GM12892 (cell line): ENCODE measurements at regions not wholly inside any gene's neighbourhood (a gene's known extent, or its start where the extent isn't known, plus 50 kb on each side); places are given as distances from the start of the nearest gene placed in this dataset.

Experiments
- DNase-seq: peaks from one replicate; pipeline ENCODE4 v3.0.0; 2011; ENCODE audit not compliant: insufficient read length
- FAIRE-seq: peaks from 2 replicates; lab custom pipeline; 2011; peaks lifted over from hg19 to GRCh38; lab: Jason Lieb, UNC
- POLR2A ChIP-seq: IDR thresholded peaks from 2 replicates; pipeline ENCODE4 v1.6.1; 2011; ENCODE audit warnings: low read depth, low read length, control low read depth
- POLR2AphosphoS5 ChIP-seq: IDR thresholded peaks from 2 replicates; pipeline ENCODE4 v1.6.1; 2011; ENCODE audit warnings: low read depth, low read length, control low read depth
- TAF1 ChIP-seq: IDR thresholded peaks from 2 replicates; pipeline ENCODE4 v1.6.1; 2011; ENCODE audit warnings: low read depth, mild to moderate bottlenecking, control low read depth, low read length, borderline replicate concordance

DNA sequence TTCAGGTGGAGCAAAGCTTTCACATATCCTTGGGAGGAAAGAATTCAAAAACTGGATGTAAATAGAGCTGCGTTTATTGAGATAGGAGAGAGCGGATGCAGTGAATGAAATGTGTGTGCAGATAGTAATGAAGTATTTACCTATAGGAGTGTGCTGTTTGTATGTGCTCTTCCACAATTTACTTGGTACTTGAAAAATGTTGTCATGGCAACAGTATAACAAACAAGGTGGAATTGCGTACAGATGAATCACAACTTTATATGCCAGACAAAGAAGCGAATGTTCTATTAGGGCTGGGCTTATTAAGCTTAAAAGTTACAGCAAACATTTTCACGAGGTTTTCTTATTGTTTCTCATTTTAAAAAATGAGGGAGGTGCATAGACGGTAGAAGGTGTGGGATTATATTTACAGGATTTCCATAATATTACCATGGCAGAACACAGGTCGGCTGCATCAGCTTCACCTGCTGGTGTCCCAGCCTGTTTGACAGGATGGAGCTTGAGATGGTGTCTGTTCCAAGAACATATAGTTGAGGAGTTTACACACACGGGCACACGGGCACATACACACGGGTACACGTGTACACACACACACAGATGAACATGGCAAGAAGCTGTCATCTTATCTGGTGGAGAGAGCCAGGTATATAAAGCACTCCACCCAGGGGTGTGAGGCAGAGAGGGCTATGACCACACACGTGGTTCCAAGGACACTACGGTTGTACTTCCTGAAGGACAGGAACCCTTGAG is 155.7 kb downstream of the RMI1 start:
- no peak for DNase-seq
- TF ChIP-seq POLR2A, result no peak
- no peak for TF ChIP-seq POLR2AphosphoS5
- TF ChIP-seq TAF1, result no peak
- no peak for FAIRE-seq

DNA sequence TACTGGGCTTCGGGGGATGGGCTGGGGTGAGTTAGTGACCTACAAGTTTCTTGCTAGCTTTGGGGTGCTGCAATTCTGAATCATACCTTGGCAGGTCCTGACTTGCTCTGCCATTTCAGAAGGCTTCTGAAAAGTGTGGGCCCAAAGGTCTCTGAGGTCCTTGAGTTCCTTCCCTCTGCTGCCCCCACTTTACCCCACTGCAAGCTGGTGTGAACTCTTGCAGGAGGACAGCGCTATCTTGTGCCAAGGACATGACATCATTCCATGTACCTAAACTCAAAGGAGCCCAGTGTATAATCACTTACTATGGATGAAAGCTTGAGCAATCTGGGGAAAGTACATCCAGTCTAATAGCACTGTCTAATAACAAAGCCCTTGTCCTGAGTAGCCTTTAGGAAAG is 157.4 kb downstream of the RMI1 start:
- FAIRE-seq, result no peak
- TF ChIP-seq POLR2AphosphoS5, result no peak
- no peak for TF ChIP-seq POLR2A
- no peak for TF ChIP-seq TAF1

DNA sequence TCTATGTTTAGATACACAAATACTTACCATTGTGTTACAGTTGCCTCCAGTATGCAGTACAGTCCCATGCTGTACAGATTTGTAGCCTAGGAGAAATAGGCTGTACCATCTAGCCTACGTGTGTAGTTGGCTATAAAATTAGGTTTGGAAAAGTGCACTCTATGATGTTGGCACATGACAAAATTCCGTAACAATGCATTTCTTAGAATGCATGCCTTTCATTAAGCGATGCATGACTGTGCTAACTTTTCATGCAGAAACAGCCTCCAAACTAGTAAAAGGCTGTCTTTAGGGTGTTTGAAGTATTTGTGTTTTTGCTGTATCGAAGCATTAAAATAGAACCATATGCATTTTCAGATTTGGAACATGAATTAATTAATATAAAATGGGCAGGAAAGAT is 157.9 kb downstream of the RMI1 start:
- FAIRE-seq, result no peak
- DNase-seq, result no peak
- TF ChIP-seq POLR2AphosphoS5, result no peak
- no peak for TF ChIP-seq POLR2A

More for the DNA sequence above, 157.4 kb downstream of the RMI1 start:
- no peak for DNase-seq

DNA sequence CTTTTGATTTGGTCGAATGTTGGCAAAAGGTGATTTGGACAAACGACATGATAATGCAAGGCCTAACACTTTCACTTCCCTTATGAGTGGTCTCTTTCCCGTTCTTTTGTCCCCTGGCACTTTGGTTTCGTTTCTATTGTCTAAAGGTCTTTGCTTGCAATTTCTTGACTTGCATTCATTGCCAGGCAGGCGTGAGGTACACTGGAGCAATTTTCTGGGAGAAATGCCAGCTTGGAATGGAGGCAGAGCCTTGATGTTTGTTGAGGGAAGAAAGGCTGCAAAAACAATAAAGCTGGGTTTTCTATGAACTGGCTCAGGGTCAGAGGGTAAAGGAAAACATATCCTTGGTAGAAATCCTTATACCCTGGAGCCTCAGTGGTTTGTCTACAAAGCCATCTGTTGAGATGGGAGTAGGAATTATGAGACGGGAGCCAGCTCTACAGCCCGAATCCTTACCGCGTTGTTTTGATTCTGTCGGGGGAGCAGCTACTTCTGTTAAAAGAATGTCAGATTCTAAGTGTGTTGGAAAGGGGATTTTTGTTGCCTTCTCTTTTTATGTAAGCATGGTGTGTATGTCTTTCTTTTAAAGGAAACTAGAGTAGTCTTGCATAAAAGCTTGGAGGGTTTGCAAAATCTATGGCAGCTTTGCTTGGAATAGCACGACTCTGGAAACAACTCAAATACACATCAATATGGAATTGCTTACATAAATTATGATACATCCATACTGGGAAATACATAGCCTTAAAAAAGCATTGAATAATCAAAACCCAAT is 158.9 kb downstream of the RMI1 start:
- TF ChIP-seq POLR2A (no peak), TAF1 (no peak), POLR2AphosphoS5 (no peak)
- FAIRE-seq (no peak), DNase-seq (no peak)

DNA sequence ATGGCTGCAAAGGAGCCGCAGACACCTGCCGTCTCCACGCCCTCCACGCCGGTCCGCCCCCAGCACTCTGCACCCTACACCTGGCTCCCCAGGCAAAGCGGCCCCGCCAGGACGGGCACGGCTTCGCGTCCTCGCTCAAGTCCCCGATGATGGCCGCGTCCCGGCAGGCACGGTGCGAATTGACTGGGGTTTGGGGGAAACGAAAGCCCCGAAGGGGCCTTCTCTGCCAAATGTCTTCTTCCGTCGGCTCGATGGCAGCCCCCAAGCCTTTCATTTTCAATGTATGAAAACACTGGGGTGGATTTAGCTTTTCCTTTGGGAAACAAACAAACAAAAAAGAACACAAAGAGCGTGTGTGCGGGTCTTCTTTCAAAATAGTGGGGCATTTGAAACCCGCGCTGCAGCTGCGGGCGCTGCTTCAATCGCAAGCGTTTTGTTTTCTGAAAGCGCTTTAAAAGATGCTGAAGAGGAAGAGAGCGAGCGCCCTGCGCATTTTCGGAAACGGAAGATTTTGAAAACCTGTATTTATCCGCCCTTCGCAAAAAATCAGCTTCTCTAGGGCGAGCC is 160.0 kb downstream of the RMI1 start:
- no peak for FAIRE-seq
- peak; percentile 31 for DNase-seq
- TF ChIP-seq POLR2AphosphoS5, result no peak

GRCh38 chr9:84141741-84142370 is 161.3 kb downstream of the RMI1 start:
- FAIRE-seq (no peak), DNase-seq (no peak)
- TF ChIP-seq POLR2A, result no peak
- TF ChIP-seq TAF1, result no peak
- no peak for TF ChIP-seq POLR2AphosphoS5

DNA sequence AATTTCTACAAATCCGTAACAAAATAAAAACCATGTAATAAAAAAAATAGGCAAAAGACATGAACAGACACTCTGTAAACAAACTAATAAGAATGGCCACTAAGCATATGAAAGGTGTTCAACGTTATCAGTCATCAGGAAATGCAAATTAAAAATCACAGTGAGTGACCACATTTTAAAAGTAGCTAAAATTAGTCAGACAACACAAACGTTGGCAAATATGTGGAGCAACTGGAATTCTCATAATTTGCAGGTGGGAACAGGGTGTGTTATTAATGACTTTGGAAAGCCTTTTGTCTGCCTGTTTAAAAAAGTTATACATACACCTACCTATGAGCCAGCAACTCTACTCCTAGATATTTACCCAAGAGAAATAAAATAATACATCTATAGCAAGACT is 164.4 kb downstream of the RMI1 start:
- no peak for FAIRE-seq
- TF ChIP-seq POLR2A (no peak), POLR2AphosphoS5 (no peak), TAF1 (no peak)
- no peak for DNase-seq

DNA sequence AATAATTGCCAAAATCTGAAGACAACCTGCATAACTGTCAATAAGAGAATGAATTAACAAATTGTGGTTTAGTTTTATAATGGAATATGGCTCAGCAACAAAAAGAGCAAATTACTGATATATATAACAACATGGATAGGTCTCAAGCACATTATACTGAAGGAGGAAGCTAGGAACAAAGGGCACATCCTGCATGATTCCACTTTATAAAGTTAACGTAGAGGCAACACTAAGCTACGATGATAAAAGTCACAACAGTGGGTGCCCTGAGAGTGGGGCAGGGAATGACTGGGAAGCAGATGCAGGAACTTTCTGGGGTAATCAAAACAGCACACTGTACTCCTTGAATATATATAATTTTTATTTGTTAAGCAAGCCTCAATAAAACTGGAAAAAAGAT is 165.2 kb downstream of the RMI1 start:
- TF ChIP-seq POLR2AphosphoS5 (no peak), POLR2A (no peak), TAF1 (no peak)
- no peak for DNase-seq
- FAIRE-seq, result no peak

DNA sequence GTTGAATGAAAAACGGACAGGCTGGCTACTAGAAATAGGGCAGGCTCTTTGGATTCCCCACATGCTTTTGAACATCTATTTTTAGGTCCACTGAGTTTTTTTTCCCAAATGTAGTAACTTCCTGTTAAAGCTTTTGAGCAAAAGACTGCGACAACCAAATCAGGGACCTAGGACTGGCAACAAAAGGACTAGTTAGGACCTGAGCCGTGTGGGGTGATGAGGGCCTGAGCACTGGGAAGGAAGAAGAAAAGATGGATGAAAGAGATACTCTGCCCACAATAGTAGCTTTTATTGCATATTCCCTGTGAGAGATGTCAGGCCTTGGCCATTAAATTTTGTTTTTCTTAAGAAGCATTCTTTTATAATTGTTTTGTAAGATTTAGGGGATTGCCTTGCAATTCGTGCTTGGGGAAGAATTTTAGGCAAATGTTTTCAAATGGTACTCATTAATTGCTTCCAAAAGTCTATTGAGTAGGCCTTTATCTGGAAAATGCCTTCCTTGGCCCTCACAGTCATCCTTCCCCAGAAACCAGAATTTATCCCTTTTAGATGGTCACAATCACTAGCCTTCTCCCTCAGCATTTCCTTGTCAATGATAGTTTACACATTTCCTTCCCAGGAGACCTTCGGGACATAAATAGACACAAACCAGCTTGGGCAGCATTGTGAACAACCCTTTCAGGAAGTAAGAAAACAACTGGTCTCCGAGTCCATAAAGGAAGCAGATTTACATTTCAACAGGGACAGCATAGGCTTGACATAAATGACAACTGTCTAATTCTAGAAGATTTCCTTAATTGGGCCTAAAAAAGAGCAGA is 166.5 kb downstream of the RMI1 start:
- TF ChIP-seq POLR2AphosphoS5 (no peak), POLR2A (no peak), TAF1 (no peak)
- DNase-seq, result no peak

GRCh38 chr9:84151236-84151635 is 170.6 kb downstream of the RMI1 start:
- TF ChIP-seq POLR2A (no peak), TAF1 (no peak), POLR2AphosphoS5 (no peak)
- DNase-seq (no peak), FAIRE-seq (no peak)

More for the DNA sequence above, 166.5 kb downstream of the RMI1 start:
- FAIRE-seq, result no peak

DNA sequence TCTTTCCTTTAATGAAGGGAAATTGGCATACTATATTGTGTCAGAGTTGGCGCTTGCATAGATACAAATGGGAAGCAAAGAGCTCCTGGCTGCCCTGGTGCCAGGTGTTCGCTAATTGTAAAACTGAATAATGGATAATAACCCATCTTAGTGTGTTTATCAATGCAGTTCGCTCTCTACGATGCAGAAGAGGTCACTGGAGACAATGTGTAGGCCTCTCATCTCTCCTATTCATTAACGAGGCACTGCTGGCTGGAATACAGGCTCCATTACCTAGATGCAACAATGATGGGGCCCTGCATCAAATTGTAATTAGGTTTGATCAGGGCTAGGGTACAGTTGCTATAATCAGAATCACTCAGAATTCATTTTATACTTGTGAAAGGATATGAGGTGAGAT is 171.0 kb downstream of the RMI1 start:
- TF ChIP-seq POLR2A (no peak), TAF1 (no peak), POLR2AphosphoS5 (no peak)

More for the DNA sequence above, 171.0 kb downstream of the RMI1 start:
- FAIRE-seq (no peak), DNase-seq (no peak)
